B cell (primary cell): ENCODE measurements at regions not wholly inside any gene's neighbourhood (a gene's known extent, or its start where the extent isn't known, plus 50 kb on each side); places are given as distances from the start of the nearest gene placed in this dataset.

ENCODE experiments used
- EZH2 ChIP-seq: IDR thresholded peaks from 2 replicates; pipeline ENCODE4 v1.6.1; 2012; ENCODE audit warnings: borderline replicate concordance, low read depth, mild to moderate bottlenecking, moderate library complexity, low read length; ENCODE audit not compliant: insufficient read depth, poor library complexity, severe bottlenecking
- TF ChIP-seq, protein P1 (sequence below): fragments of 200-600 bp; IDR thresholded peaks from one replicate; pipeline ENCODE4 v1.8.0; 2022; ENCODE audit warnings: antibody characterized with exemption, mild to moderate bottlenecking

DNA sequence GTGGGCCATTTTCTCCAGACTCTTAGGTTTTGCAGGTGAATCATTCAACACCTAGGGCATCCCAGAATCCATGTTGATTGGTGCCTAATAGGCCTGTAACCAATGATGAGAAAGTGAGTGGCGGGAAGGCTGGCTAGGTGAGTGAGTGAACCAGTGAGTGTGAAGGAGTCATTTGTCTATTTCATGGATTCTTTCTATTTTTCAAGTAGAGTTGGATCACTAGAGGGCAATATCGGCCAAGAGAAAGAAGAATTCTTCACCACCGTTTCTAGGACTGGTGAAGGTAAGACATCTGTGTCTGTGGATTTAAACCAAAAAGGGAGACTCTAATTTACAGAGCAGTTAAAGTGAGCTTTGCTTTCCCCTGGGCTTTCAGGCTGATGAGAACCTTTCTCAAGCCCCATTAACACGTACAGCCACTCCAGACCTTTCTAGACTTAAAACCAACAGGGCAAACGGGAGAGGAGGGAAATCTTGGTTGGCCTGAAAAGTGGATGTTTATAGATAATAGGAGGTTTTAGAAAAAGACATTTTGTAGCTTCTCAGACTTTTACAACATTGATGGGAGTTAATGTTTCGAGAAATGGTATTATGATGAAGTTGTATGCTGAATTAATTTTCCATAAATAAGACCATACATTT is 114.3 kb upstream of the IL12B start:
- TF ChIP-seq, protein P1, sequence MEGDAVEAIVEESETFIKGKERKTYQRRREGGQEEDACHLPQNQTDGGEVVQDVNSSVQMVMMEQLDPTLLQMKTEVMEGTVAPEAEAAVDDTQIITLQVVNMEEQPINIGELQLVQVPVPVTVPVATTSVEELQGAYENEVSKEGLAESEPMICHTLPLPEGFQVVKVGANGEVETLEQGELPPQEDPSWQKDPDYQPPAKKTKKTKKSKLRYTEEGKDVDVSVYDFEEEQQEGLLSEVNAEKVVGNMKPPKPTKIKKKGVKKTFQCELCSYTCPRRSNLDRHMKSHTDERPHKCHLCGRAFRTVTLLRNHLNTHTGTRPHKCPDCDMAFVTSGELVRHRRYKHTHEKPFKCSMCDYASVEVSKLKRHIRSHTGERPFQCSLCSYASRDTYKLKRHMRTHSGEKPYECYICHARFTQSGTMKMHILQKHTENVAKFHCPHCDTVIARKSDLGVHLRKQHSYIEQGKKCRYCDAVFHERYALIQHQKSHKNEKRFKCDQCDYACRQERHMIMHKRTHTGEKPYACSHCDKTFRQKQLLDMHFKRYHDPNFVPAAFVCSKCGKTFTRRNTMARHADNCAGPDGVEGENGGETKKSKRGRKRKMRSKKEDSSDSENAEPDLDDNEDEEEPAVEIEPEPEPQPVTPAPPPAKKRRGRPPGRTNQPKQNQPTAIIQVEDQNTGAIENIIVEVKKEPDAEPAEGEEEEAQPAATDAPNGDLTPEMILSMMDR = peak; percentile 28
- TF ChIP-seq EZH2 = no peak
